ENCODE measurements at regions not wholly inside any gene's neighbourhood (a gene's known extent, or its start where the extent isn't known, plus 50 kb on each side); places are given as distances from the start of the nearest gene placed in this dataset.

DNA sequence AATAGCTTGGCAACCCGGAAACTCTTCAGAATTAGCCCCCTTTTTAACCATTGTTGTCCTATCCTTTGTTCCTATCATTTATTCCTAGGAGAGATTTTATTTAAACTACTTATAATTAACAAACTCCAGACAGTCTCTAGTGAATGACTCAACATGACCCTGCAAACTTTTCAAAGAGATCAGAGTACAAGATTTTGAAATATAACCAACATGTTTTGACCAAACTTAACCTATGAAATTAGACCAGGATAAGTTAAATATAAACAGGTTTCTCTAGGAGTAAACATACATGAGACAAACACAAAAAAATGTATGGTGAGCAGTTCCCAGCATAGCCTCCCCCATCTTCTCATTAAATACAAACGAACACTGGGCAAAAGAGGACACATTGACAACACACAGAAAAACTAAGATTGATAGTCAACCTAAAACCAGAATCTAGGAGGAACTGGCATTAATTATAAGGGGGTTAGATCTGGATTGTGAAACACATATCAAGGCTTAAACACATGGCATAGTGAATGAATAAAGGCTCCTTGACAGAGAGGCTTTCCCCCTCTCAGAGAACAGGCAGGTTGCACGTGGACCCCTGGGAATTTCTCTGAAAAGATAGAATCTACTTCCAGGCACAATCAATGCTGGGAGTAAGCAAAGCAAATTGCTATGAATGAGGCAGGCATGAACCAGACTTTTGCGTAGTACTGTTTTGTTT lies 284.1 kb downstream of the IRS1 start:
- Histone ChIP-seq H3K9ac (ENCODE audit: low read depth, low read length) (no peak overlapping the region), H3K9me3 (ENCODE audit: insufficient read depth, low read length, severe bottlenecking) (no peaks in the 10 kb centered on the region), H3K79me2 (ENCODE audit: insufficient read depth, low read length) (no peaks in the 10 kb centered on the region), H3K4me3 (ENCODE audit: low read depth in 1 of 2, low read length in 2 of 2) (no peak overlapping the region), H3K27ac (ENCODE audit: low read length) (no peak overlapping the region), H3K36me3 (ENCODE audit: insufficient read depth, low read length) (no peaks in the 10 kb centered on the region), H3K4me1 (ENCODE audit: insufficient read depth, low read length) (no peaks in the 10 kb centered on the region), H3K27me3 (ENCODE audit: insufficient read depth, low read length, poor library complexity) (no peaks in the 10 kb centered on the region), H2AFZ (ENCODE audit: low read depth, low read length) (no peak overlapping the region), H3K4me2 (ENCODE audit: insufficient read depth, low read length) (no peak overlapping the region), H4K20me1 (ENCODE audit: insufficient read depth, low read length) (no peaks in the 10 kb centered on the region)
- DNase-seq (no peak), ATAC-seq (ENCODE audit: insufficient read depth, low read depth) (no peak)
- TF ChIP-seq, protein P1, sequence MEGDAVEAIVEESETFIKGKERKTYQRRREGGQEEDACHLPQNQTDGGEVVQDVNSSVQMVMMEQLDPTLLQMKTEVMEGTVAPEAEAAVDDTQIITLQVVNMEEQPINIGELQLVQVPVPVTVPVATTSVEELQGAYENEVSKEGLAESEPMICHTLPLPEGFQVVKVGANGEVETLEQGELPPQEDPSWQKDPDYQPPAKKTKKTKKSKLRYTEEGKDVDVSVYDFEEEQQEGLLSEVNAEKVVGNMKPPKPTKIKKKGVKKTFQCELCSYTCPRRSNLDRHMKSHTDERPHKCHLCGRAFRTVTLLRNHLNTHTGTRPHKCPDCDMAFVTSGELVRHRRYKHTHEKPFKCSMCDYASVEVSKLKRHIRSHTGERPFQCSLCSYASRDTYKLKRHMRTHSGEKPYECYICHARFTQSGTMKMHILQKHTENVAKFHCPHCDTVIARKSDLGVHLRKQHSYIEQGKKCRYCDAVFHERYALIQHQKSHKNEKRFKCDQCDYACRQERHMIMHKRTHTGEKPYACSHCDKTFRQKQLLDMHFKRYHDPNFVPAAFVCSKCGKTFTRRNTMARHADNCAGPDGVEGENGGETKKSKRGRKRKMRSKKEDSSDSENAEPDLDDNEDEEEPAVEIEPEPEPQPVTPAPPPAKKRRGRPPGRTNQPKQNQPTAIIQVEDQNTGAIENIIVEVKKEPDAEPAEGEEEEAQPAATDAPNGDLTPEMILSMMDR (IDR thresholded peaks at IDR 0.05; ENCODE audit: borderline replicate concordance, extremely low read depth, low read length, poor library complexity, severe bottlenecking) = no peak
- no peak for TF ChIP-seq EZH2 (IDR thresholded peaks at IDR 0.05; ENCODE audit: borderline replicate concordance, low read depth, low read length, severe bottlenecking)

- no peaks in the 10 kb centered on the region for H4K20me1 ChIP-seq (ENCODE audit: insufficient read depth, low read length)
- H3K36me3 ChIP-seq (ENCODE audit: insufficient read depth, low read length) = no peaks in the 10 kb centered on the region
- no peaks in the 10 kb centered on the region for H3K9me3 ChIP-seq (ENCODE audit: insufficient read depth, low read length, severe bottlenecking)
- no peaks in the 10 kb centered on the region for H3K79me2 ChIP-seq (ENCODE audit: insufficient read depth, low read length)
- no peak overlapping the region for H3K4me2 ChIP-seq (ENCODE audit: insufficient read depth, low read length)
- TF ChIP-seq, protein P1 (IDR thresholded peaks at IDR 0.05; ENCODE audit: borderline replicate concordance, extremely low read depth, low read length, poor library complexity, severe bottlenecking) = no peak
- no peak for TF ChIP-seq EZH2 (IDR thresholded peaks at IDR 0.05; ENCODE audit: borderline replicate concordance, low read depth, low read length, severe bottlenecking)
- DNase-seq (no peak), ATAC-seq (ENCODE audit: insufficient read depth, low read depth) (no peak)
- no peak overlapping the region for H3K4me3 ChIP-seq (ENCODE audit: low read depth in 1 of 2, low read length in 2 of 2)
- no peak overlapping the region for H3K9ac ChIP-seq (ENCODE audit: low read depth, low read length)
- no peaks in the 10 kb centered on the region for H3K4me1 ChIP-seq (ENCODE audit: insufficient read depth, low read length)
- no peak overlapping the region for H3K27ac ChIP-seq (ENCODE audit: low read length)
- H2AFZ ChIP-seq (ENCODE audit: low read depth, low read length) = no peak overlapping the region
- no peaks in the 10 kb centered on the region for H3K27me3 ChIP-seq (ENCODE audit: insufficient read depth, low read length, poor library complexity)
Measured at GRCh38 chr2:226514895-226515294, 284.7 kb downstream of the IRS1 start.

DNA sequence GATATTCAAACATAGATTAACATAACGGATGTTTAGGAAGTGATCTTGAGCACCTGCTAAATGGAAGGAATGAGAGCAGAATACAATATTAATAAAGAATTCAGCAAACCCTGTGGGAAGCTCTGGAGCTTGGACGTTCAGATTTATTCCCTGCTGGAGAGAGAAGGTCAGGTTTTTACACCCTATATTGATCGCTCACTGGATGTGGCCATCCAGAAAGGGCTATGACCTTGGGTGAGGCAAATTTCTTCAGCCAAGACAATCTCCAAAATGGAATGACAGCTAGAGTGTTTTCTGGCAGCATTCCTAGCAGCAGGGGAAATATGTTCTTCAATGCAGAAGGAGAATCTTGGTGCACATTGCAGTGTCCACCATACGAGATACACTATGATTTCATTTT lies 288.3 kb downstream of the IRS1 start:
- Histone ChIP-seq H2AFZ (ENCODE audit: low read depth, low read length) (no peak overlapping the region), H4K20me1 (ENCODE audit: insufficient read depth, low read length) (no peaks in the 10 kb centered on the region), H3K9ac (ENCODE audit: low read depth, low read length) (no peak overlapping the region), H3K9me3 (ENCODE audit: insufficient read depth, low read length, severe bottlenecking) (no peaks in the 10 kb centered on the region), H3K27ac (ENCODE audit: low read length) (no peak overlapping the region), H3K4me3 (ENCODE audit: low read depth in 1 of 2, low read length in 2 of 2) (no peak overlapping the region), H3K4me1 (ENCODE audit: insufficient read depth, low read length) (no peaks in the 10 kb centered on the region), H3K79me2 (ENCODE audit: insufficient read depth, low read length) (no peaks in the 10 kb centered on the region), H3K4me2 (ENCODE audit: insufficient read depth, low read length) (no peak overlapping the region), H3K27me3 (ENCODE audit: insufficient read depth, low read length, poor library complexity) (no peaks in the 10 kb centered on the region), H3K36me3 (ENCODE audit: insufficient read depth, low read length) (no peaks in the 10 kb centered on the region)
- no peak for ATAC-seq (ENCODE audit: insufficient read depth, low read depth)
- no peak for DNase-seq
- no peak for TF ChIP-seq EZH2 (IDR thresholded peaks at IDR 0.05; ENCODE audit: borderline replicate concordance, low read depth, low read length, severe bottlenecking)
- TF ChIP-seq, protein P1 (IDR thresholded peaks at IDR 0.05; ENCODE audit: borderline replicate concordance, extremely low read depth, low read length, poor library complexity, severe bottlenecking) = no peak
